ENCODE measurements at regions not wholly inside any gene's neighbourhood (a gene's known extent, or its start where the extent isn't known, plus 50 kb on each side); places are given as distances from the start of the nearest gene placed in this dataset.

- WGBS, 2 donors, result 82 to 83% methylated on average over 4 of the region's 4 CpGs
- DNase-seq (ENCODE audit: low spot score in 2 of 2), result no peak
- intact Hi-C loops (cut with DNase I; ENCODE audit: low total_unique reads), result no loop called here
- TF ChIP-seq, protein P1, sequence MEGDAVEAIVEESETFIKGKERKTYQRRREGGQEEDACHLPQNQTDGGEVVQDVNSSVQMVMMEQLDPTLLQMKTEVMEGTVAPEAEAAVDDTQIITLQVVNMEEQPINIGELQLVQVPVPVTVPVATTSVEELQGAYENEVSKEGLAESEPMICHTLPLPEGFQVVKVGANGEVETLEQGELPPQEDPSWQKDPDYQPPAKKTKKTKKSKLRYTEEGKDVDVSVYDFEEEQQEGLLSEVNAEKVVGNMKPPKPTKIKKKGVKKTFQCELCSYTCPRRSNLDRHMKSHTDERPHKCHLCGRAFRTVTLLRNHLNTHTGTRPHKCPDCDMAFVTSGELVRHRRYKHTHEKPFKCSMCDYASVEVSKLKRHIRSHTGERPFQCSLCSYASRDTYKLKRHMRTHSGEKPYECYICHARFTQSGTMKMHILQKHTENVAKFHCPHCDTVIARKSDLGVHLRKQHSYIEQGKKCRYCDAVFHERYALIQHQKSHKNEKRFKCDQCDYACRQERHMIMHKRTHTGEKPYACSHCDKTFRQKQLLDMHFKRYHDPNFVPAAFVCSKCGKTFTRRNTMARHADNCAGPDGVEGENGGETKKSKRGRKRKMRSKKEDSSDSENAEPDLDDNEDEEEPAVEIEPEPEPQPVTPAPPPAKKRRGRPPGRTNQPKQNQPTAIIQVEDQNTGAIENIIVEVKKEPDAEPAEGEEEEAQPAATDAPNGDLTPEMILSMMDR (IDR thresholded peaks at IDR 0.05), result no peak
- TF ChIP-seq POLR2A (IDR thresholded peaks at IDR 0.05), result no peak
- H3K4me3 ChIP-seq (ENCODE audit: low read depth, poor library complexity, severe bottlenecking), result no peak overlapping the region
These were observed 179.0 kb upstream of the ADRA1D start for GRCh38 chr20:4427940-4428586.

- TF ChIP-seq POLR2A (IDR thresholded peaks at IDR 0.05), result no peak
- TF ChIP-seq, protein P1 (IDR thresholded peaks at IDR 0.05), result no peak
- WGBS, 2 donors, result 75 to 77% methylated on average over 4 of the region's 4 CpGs
- H3K4me3 ChIP-seq (ENCODE audit: low read depth, poor library complexity, severe bottlenecking), result no peak overlapping the region
- DNase-seq (ENCODE audit: low spot score in 2 of 2), result no peak
- intact Hi-C loops (cut with DNase I; ENCODE audit: low total_unique reads), result no loop called here
These were observed 169.1 kb upstream of the ADRA1D start for GRCh38 chr20:4418141-4418540.

DNA sequence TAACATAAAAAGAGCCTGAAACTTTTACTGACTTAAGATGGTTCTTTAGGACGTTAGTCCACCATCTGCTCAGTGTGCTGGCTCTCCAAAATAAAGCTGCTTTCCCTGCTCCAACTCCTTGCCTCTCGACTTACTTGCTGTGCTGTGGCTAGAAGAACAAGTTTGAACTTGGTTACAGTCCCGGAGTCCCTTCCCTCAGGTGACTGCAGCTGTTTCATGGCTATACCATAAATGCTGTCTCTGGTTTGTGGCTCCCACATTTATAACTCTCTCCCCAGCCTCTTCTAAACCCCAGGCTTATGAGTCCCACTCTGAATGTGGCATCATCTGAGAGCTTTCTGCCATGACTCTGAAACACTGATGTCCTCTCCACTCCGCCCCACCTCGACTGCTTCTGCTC, 166.2 kb upstream of the ADRA1D start:
- 46 to 56% methylated on average over 5 of the region's 5 CpGs for WGBS, 2 donors

GRCh38 chr20:4413314-4414049, 164.4 kb upstream of the ADRA1D start:
- H3K4me3 ChIP-seq (ENCODE audit: low read depth, poor library complexity, severe bottlenecking), result no peak overlapping the region
- WGBS, 2 donors, result 67 to 77% methylated on average over 8 of the region's 8 CpGs
- intact Hi-C loops (cut with DNase I; ENCODE audit: low total_unique reads), result no loop called here
- TF ChIP-seq POLR2A (IDR thresholded peaks at IDR 0.05), result no peak
- TF ChIP-seq, protein P1 (IDR thresholded peaks at IDR 0.05), result no peak
- DNase-seq (ENCODE audit: low spot score in 2 of 2), result no peak

More for the DNA sequence above, 166.2 kb upstream of the ADRA1D start:
- H3K4me3 ChIP-seq (ENCODE audit: low read depth, poor library complexity, severe bottlenecking), result no peak overlapping the region
- intact Hi-C loops (cut with DNase I; ENCODE audit: low total_unique reads), result no loop called here
- DNase-seq (ENCODE audit: low spot score in 2 of 2), result no peak
- TF ChIP-seq POLR2A (IDR thresholded peaks at IDR 0.05), result no peak
- TF ChIP-seq, protein P1 (IDR thresholded peaks at IDR 0.05), result no peak

- intact Hi-C loops (cut with DNase I; ENCODE audit: low total_unique reads), result no loop called here
- WGBS, 2 donors, result 60 to 78% methylated on average over 1 of the region's 1 CpG
- no peak for DNase-seq (ENCODE audit: low spot score in 2 of 2)
- TF ChIP-seq, protein P1 (IDR thresholded peaks at IDR 0.05), result no peak
- TF ChIP-seq POLR2A (IDR thresholded peaks at IDR 0.05), result no peak
- H3K4me3 ChIP-seq (ENCODE audit: low read depth, poor library complexity, severe bottlenecking), result no peak overlapping the region
These were observed 163.1 kb upstream of the ADRA1D start for GRCh38 chr20:4412216-4412615.

Measured in lower leg skin (tissue), 4 donors.